ENCODE measurements at regions not wholly inside any gene's neighbourhood (a gene's known extent, or its start where the extent isn't known, plus 50 kb on each side); places are given as distances from the start of the nearest gene placed in this dataset.
A peak's percentile ranks its signal among the peaks of the same experiment; 100 is the strongest.

GRCh38 chr11:69232821-69233743 lies 60.9 kb upstream of the MYEOV start:
- no peak for DNase-seq
- H3K27ac Mint-ChIP-seq, result peak overlapping the region; percentile 75
- H3K4me3 Mint-ChIP-seq, result peak overlapping the region; percentile 21
- peaks cover 7% of the 10 kb centered on the region for H3K9me3 Mint-ChIP-seq
- peaks cover 7% of the 10 kb centered on the region for H3K27me3 Mint-ChIP-seq (ENCODE audit: low read depth, poor library complexity)
- no peak for TF ChIP-seq CTCF (IDR thresholded peaks at IDR 0.05)
- peaks cover 46% of the 10 kb centered on the region for H3K4me1 Mint-ChIP-seq
- no peaks in the 10 kb centered on the region for H3K36me3 Mint-ChIP-seq (ENCODE audit: low read depth)

- H3K4me1 Mint-ChIP-seq, result peaks cover 51% of the 10 kb centered on the region
- no peaks in the 10 kb centered on the region for H3K36me3 Mint-ChIP-seq (ENCODE audit: low read depth)
- peaks cover 7% of the 10 kb centered on the region for H3K9me3 Mint-ChIP-seq
- TF ChIP-seq CTCF (IDR thresholded peaks at IDR 0.05), result no peak
- H3K27ac Mint-ChIP-seq, result peak overlapping the region; percentile 75
- DNase-seq, result peak; percentile 27
- H3K27me3 Mint-ChIP-seq (ENCODE audit: low read depth, poor library complexity), result peaks cover 7% of the 10 kb centered on the region
- H3K4me3 Mint-ChIP-seq, result peak overlapping the region; percentile 13
These were observed 60.0 kb upstream of the MYEOV start for GRCh38 chr11:69233744-69234570.

DNA sequence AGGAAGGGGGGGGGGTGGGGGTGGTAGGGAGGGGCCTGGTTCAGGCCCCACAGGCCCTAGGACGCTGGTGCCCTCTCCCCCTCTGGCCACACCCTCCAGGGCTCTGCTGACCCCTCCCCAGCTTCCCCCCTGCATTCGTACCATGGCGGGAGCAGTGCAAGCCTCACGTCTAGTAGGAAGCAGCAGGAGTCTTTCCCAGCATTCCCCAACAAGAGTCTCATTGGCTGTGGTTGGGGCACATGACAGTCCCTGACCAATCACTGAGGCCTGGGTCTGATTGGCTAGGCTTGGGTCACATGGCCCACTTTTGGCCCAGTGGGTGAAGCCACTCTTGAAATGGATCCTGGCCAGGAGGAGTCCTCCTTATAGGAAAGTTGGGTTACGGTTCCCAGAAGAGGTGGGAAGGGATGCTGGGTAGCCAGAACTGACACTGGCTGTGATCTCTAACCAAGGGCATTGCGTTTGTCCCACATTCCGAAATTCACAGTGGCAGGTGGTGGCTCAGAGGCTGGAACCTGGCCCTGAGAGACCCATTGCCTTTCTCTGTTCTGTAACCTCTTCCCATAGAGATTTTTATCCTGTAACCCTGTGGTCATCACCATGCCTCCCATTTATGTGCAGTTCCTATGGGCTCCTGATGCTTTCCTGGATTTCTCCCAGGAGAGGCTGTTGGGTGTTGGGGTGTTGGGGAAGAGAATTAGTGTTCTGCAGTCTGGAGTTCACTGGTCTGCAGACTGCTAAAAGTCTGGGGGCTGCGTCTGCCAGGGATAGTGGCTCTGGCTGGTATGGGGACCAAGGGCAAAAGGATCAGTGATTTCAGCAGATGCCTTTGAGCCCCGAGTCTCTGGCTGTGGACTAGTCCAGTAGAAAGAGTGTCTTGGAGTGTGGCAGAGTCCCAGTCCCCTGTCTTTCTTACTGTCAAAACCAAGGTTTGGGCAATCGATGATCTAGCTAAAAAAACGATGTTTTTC lies 58.9 kb upstream of the MYEOV start:
- H3K36me3 Mint-ChIP-seq (ENCODE audit: low read depth), result no peaks in the 10 kb centered on the region
- H3K4me3 Mint-ChIP-seq, result no peak overlapping the region
- H3K9me3 Mint-ChIP-seq, result peaks cover 7% of the 10 kb centered on the region
- peaks cover 12% of the 10 kb centered on the region for H3K27me3 Mint-ChIP-seq (ENCODE audit: low read depth, poor library complexity)
- peaks cover 60% of the 10 kb centered on the region for H3K4me1 Mint-ChIP-seq
- TF ChIP-seq CTCF (IDR thresholded peaks at IDR 0.05), result no peak
- no peak for DNase-seq
- no peak overlapping the region for H3K27ac Mint-ChIP-seq

GRCh38 chr11:69238573-69239351 lies 55.2 kb upstream of the MYEOV start:
- peaks cover 12% of the 10 kb centered on the region for H3K27me3 Mint-ChIP-seq (ENCODE audit: low read depth, poor library complexity)
- TF ChIP-seq CTCF (IDR thresholded peaks at IDR 0.05), result no peak
- no peak overlapping the region for H3K4me3 Mint-ChIP-seq
- no peak for DNase-seq
- no peaks in the 10 kb centered on the region for H3K9me3 Mint-ChIP-seq
- no peak overlapping the region for H3K27ac Mint-ChIP-seq
- no peaks in the 10 kb centered on the region for H3K36me3 Mint-ChIP-seq (ENCODE audit: low read depth)
- peaks cover 44% of the 10 kb centered on the region for H3K4me1 Mint-ChIP-seq

- no peak for DNase-seq
- Mint-ChIP-seq H3K4me3 (no peak overlapping the region), H3K27ac (no peak overlapping the region), H3K36me3 (ENCODE audit: low read depth) (no peaks in the 10 kb centered on the region), H3K27me3 (ENCODE audit: low read depth, poor library complexity) (peaks cover 12% of the 10 kb centered on the region), H3K9me3 (no peaks in the 10 kb centered on the region), H3K4me1 (peaks cover 37% of the 10 kb centered on the region)
- no peak for TF ChIP-seq CTCF (IDR thresholded peaks at IDR 0.05)
These were observed 54.3 kb upstream of the MYEOV start for GRCh38 chr11:69239641-69240040.

All from nephron progenitor cell (in vitro differentiated cells).